DMS 273 (cell line): ENCODE measurements at regions not wholly inside any gene's neighbourhood (a gene's known extent, or its start where the extent isn't known, plus 50 kb on each side); places are given as distances from the start of the nearest gene placed in this dataset.

Experiments
- DNase-seq: peaks from one replicate; lab custom pipeline; 2025; ENCODE audit not compliant: unreplicated experiment; lab: John Stamatoyannopoulos, UW

- no peak for DNase-seq
Measured at GRCh38 chr4:14742054-14742453, 260.2 kb upstream of the CPEB2 start.

DNA sequence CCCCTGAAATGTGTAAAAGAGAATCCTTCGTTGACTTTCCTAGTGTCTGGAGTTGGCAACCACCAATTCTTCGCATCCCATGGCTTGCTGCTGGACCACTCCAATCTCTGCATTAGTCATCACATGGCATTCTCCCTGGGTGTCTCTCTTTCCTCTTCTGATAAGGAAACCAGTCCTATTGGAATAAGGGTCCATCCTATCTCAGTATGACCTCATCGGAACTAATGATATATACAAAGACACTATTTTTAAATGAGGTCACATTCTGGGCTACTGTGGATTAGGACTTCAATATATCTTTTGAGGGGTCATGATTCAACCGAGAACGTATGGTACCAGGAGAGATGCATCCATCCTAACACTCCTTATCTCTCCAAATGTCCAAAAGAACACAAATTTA is 259.1 kb upstream of the CPEB2 start:
- no peak for DNase-seq

- no peak for DNase-seq
Measured at GRCh38 chr4:14743601-14744000, 258.7 kb upstream of the CPEB2 start.

DNA sequence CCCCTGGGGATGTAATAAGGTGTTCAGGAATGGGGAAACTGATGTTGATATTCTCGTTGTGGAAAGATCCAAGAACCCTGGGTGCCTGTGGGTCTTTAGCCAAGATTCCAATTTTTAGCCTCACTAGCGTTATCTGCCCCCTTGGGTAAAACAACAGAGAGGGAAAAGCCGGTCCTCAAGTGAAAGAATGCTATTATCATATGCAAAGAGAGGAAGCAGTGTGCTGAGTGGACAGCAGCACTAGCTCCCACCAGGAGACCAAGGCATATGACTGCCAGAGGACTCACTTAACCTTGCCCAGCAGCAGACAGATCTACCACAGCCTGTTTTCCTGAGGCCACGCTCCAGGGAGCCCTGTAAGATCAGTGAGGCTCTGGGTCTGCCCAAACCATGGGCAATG is 257.9 kb upstream of the CPEB2 start:
- no peak for DNase-seq

DNA sequence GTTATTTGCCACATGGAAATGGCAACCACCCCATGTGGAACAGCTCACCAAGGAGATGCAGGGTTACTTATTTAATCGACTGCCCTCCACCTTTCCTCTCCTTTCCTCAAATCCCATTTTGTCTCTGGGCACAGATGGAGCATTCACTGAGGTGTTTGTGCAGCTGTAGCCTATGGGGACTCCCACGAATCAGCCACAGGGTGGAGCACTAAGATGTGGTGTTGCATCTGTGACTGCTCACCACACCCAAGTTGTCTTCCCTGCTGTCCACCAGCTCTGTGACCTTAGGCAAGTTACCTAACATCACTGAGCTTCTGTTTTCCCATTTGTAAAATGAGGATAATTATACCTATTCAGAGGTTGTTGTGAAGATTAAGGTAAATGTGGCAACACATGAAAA is 252.4 kb upstream of the CPEB2 start:
- DNase-seq: peak; percentile 0

DNA sequence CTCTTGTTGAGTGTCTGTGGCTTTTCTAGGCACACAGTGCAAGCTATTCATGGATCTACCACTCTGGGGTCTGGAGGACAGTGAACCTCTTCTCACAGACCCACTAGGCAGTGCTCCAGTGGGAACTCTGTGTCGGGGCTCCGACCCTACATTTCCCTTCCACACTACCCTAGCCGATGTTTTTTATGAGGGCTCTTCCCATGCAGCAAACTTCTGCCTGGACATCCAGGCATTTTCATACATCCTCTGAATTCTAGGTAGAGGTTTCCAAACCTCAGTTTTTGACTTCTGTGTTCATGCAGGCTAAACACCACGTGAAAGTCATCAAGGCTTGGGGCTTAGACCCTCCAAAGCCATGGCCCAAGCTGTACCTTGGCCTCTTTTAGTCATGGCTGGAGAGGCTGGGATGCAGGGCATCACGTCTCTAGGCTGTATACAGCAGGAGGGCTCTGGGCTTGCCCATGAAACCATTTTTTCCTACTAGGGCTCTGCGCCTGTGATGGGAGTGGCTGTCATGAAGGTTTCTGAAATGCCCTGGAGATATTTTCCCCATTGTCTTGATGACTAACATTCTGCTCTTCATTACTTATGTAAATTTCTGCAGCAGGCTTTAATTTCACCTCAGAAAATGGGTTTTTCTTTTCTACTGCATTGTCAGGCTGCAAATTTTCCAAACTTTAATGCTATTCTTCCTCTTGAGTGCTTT is 249.8 kb upstream of the CPEB2 start:
- no peak for DNase-seq

DNA sequence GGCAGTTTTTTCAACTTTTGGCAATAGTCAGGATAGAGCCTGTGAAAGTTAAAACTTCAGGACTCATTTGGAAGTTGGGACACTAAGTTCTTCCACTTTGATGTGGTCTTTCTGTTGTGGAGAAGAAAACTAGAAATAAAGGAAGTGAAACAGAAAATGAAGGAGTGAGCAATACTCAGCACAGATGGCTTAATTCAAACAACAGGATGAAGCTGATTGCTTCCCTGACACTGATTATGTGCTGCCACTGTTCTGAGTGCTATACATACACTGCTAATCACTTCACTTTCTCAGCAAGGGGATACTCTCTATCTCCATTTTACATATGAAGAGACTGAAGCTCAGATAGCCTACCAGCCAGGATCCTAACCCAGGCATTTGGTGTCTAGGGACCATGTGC is 235.1 kb upstream of the CPEB2 start:
- no peak for DNase-seq

GRCh38 chr4:14768449-14768848 is 233.8 kb upstream of the CPEB2 start:
- DNase-seq: no peak

- no peak for DNase-seq
Measured at GRCh38 chr4:14769993-14770392, 232.3 kb upstream of the CPEB2 start.

DNA sequence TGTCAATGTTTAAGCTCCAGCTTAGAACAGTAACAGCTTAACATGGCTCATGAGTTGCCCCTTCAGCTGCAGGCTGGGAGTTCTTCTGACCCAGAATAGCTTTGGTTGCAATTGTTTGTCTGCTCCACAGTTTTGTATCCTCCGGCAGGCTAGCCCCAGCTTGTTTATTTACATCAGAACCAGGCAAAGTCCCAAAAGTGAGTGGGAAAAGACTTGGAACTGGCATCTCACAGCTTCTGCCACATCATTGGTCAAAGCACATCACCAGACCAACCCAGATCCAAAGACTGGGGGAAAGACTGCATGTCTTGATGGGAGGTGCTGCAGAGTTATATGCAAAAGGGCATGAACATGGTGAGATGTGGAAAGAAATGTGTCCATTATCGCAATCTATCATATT is 231.2 kb upstream of the CPEB2 start:
- no peak for DNase-seq

GRCh38 chr4:14771504-14772175 is 230.6 kb upstream of the CPEB2 start:
- DNase-seq: no peak

DNA sequence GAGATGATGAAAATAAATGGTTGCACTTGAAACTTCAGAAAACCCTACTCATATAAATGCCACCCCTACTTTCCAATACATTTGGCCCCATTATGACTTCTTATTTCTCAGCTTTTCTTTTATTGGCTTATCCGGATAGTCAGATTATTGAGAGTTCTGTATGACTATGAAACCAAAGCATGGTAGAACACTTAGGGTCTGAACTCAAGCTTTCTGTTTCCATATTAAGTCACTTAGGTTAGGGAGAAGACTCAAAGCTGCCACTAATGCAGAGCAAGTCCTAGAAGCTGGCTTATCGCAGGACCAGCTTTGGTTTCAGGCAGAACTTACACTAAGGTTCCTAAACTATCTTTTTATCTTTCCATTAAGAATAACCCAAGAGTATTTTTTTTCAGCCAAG is 229.9 kb upstream of the CPEB2 start:
- no peak for DNase-seq

DNA sequence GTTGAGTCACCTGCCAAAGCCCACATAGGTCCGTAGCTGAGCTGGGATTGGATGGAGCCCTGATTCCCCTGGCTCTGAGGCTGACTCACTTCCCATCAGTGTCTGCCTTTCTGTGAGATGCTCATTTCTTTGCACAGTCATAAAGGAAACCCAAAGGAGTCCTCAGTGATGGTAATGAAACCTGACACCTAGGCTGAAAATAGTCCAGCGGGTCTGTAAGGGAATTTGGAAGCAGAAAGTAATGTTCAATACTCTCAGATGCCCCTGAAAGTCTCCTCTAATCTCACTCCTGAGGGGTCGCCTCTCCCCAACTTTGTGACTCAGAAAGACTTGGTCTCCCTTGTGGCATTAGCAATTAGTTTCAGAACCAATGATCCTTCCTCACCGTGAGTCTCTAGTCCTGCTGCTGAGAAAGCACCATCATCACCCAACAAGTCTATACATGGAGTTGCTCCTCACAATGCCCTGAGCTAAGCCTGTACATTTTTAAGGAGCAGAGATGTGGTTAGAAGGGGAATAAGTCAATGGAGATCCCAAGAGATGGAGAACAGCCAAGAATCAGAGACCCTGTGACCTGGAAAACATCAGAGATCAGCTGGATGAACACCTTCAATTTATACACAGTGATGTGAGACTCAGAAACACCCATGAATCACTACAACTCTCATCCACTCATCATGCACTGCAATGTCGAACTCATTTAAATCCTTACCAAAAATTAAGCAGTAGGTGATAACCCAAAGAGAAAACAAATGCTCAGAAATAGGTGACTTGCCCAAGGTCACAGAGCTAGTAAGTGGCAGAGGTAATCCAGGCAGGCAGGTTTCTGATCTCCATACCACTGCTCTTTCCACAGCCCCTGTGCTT is 219.0 kb upstream of the CPEB2 start:
- no peak for DNase-seq

GRCh38 chr4:14787221-14787620 is 215.1 kb upstream of the CPEB2 start:
- DNase-seq: no peak

DNA sequence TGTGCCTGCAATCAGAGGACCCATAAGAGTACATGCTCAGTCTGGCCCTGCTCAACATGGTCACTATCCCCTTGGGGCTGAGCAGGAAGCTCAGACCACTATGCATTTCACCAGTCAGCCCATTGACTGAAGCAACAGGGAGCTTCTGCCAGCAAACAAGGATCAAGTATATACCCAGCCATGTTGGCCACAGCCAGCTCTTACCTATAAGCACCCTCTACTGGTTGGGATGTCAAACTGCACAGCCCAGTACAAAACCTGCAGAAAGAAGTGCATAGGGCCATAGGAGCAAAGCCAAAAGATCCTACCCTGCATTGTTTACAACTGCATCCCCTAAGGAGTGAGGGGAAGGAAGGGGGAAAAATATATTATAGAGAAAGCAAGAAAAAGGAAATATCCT is 214.4 kb upstream of the CPEB2 start:
- peak; percentile 22 for DNase-seq

GRCh38 chr4:14790494-14790893 is 211.8 kb upstream of the CPEB2 start:
- DNase-seq: no peak

- no peak for DNase-seq
Measured at GRCh38 chr4:14792702-14793227, 209.5 kb upstream of the CPEB2 start.

GRCh38 chr4:14800977-14801376 is 201.3 kb upstream of the CPEB2 start:
- no peak for DNase-seq

DNA sequence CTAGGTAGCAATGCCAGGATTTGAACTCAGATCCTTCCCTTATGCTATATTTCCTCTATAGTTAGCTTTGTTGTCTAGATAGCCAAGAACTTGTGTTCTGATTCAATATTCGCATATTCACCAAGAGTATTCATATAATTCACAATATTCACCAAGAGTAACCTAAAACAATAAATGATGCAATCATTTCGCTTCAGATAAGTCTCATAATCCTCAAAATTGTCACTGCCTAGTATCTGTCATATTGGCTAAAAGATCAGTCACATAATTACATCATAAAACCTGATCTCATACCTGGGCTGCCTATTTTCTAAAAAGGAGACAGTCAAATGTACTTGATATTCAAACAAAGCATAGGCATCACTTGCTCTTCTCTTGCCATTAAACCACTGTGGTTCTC is 199.7 kb upstream of the CPEB2 start:
- no peak for DNase-seq

- no peak for DNase-seq
Measured at GRCh38 chr4:14807856-14808255, 194.4 kb upstream of the CPEB2 start.

DNA sequence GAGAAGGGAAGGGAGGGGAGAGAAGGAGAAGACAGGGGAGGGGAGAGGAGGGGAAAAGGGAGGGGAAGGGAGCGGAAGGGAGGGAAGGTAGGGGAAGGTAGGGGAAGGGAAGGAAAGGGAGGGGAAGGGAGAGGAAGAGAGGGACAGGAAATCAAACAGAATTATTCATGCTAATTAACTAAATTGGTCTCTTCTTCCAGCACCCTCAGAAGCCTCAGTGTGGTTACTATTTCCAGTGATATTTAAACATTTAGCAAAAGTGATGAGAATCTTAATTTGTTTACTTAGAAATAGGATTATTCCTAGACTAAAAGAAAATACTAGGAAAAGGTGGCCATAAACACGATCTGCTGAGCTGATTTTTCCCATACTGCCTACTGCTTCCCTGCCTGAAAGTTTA is 193.1 kb upstream of the CPEB2 start:
- DNase-seq: no peak

- no peak for DNase-seq
Measured at GRCh38 chr4:14810121-14810520, 192.2 kb upstream of the CPEB2 start.
